ENCODE measurements at regions not wholly inside any gene's neighbourhood (a gene's known extent, or its start where the extent isn't known, plus 50 kb on each side); places are given as distances from the start of the nearest gene placed in this dataset.
"Not testable (repeated sequence)": the region's sequence is repeated elsewhere in the genome, so short reads cannot be mapped to it uniquely, and the experiment has no call there.

GRCh38 chr11:91998481-91998880, 226.1 kb upstream of the FAT3 start:
- H3K27ac Mint-ChIP-seq = no peak overlapping the region
- no peak overlapping the region for H3K4me3 Mint-ChIP-seq
- H3K27me3 Mint-ChIP-seq (ENCODE audit: low read depth, poor library complexity) = no peaks in the 10 kb centered on the region
- DNase-seq = no peak
- peaks cover 11% of the 10 kb centered on the region for H3K4me1 Mint-ChIP-seq
- H3K9me3 Mint-ChIP-seq = no peaks in the 10 kb centered on the region
- H3K36me3 Mint-ChIP-seq (ENCODE audit: low read depth) = no peaks in the 10 kb centered on the region
- no peak for TF ChIP-seq CTCF (IDR thresholded peaks at IDR 0.05)

- DNase-seq = no peak
- TF ChIP-seq CTCF (IDR thresholded peaks at IDR 0.05) = no peak
- Mint-ChIP-seq H3K9me3 (no peaks in the 10 kb centered on the region), H3K27me3 (ENCODE audit: low read depth, poor library complexity) (no peaks in the 10 kb centered on the region), H3K27ac (peak overlapping the region; percentile 16), H3K36me3 (ENCODE audit: low read depth) (no peaks in the 10 kb centered on the region), H3K4me1 (peaks cover 11% of the 10 kb centered on the region), H3K4me3 (no peak overlapping the region)
Observed at GRCh38 chr11:91997226-91997625, 227.4 kb upstream of the FAT3 start.

- Mint-ChIP-seq H3K4me1 (peaks cover 11% of the 10 kb centered on the region), H3K27ac (no peak overlapping the region), H3K9me3 (no peaks in the 10 kb centered on the region), H3K4me3 (no peak overlapping the region), H3K27me3 (ENCODE audit: low read depth, poor library complexity) (no peaks in the 10 kb centered on the region), H3K36me3 (ENCODE audit: low read depth) (no peaks in the 10 kb centered on the region)
- no peak for DNase-seq
- TF ChIP-seq CTCF (IDR thresholded peaks at IDR 0.05) = no peak
Observed at GRCh38 chr11:91996526-91996925, 228.1 kb upstream of the FAT3 start.

- not testable (repeated sequence) for H3K27me3 Mint-ChIP-seq (ENCODE audit: low read depth, poor library complexity); H3K27ac Mint-ChIP-seq; H3K36me3 Mint-ChIP-seq (ENCODE audit: low read depth); DNase-seq; H3K9me3 Mint-ChIP-seq; H3K4me3 Mint-ChIP-seq
- H3K4me1 Mint-ChIP-seq = peaks cover 17% of the 10 kb centered on the region
Observed at GRCh38 chr11:91988443-91988842, 236.2 kb upstream of the FAT3 start.

GRCh38 chr11:91986218-91986617, 238.4 kb upstream of the FAT3 start:
- Mint-ChIP-seq H3K27me3 (ENCODE audit: low read depth, poor library complexity) (peaks cover 4% of the 10 kb centered on the region), H3K4me1 (peaks cover 23% of the 10 kb centered on the region), H3K36me3 (ENCODE audit: low read depth) (no peaks in the 10 kb centered on the region), H3K27ac (no peak overlapping the region), H3K9me3 (peaks cover 3% of the 10 kb centered on the region), H3K4me3 (no peak overlapping the region)
- DNase-seq = no peak
- TF ChIP-seq CTCF (IDR thresholded peaks at IDR 0.05) = no peak

- Mint-ChIP-seq H3K27ac (no peak overlapping the region), H3K27me3 (ENCODE audit: low read depth, poor library complexity) (peaks cover 5% of the 10 kb centered on the region), H3K36me3 (ENCODE audit: low read depth) (no peaks in the 10 kb centered on the region), H3K4me1 (peaks cover 23% of the 10 kb centered on the region), H3K9me3 (peaks cover 3% of the 10 kb centered on the region), H3K4me3 (no peak overlapping the region)
- no peak for DNase-seq
- no peak for TF ChIP-seq CTCF (IDR thresholded peaks at IDR 0.05)
Observed at GRCh38 chr11:91984033-91984584, 240.5 kb upstream of the FAT3 start.

All from nephron progenitor cell (in vitro differentiated cells).